MM.1S (cell line): ENCODE measurements at regions not wholly inside any gene's neighbourhood (a gene's known extent, or its start where the extent isn't known, plus 50 kb on each side); places are given as distances from the start of the nearest gene placed in this dataset.

ENCODE experiments used
- EZH2 ChIP-seq: fragments of 300-600 bp; sonication (generic); optimal IDR thresholded peaks from 2 replicates; pipeline ENCODE3; 2017; ENCODE audit warnings: low read depth, mild to moderate bottlenecking, antibody characterized with exemption, low read length, mixed read lengths
- EZH2phosphoT487 ChIP-seq: fragments of 300-600 bp; sonication (generic); IDR thresholded peaks from 2 replicates; pipeline ENCODE4 v1.6.1; 2018; ENCODE audit warnings: antibody characterized with exemption, low read length

- no peak for TF ChIP-seq EZH2
- TF ChIP-seq EZH2phosphoT487: no peak
These were observed 140.1 kb downstream of the BASP1 start for GRCh38 chr5:17357504-17357903.
